HUDEP-2 (cell line): ENCODE measurements at regions not wholly inside any gene's neighbourhood (a gene's known extent, or its start where the extent isn't known, plus 50 kb on each side); places are given as distances from the start of the nearest gene placed in this dataset.
"Not testable (repeated sequence)": the region's sequence is repeated elsewhere in the genome, so short reads cannot be mapped to it uniquely, and the experiment has no call there.

Experiments
- DNase-seq, 76 experiments: peaks; one replicate each; lab custom pipeline; 2025; ENCODE audit not compliant: unreplicated experiment in 76 of 76; lab: John Stamatoyannopoulos, UW

- DNase-seq = not testable (repeated sequence)
These were observed 69.8 kb upstream of the MYRIP start for GRCh38 chr3:39739658-39740057.

GRCh38 chr3:39744746-39745145, 64.7 kb upstream of the MYRIP start:
- no peak for DNase-seq

- no peak for DNase-seq
These were observed 61.4 kb upstream of the MYRIP start for GRCh38 chr3:39748002-39748401.

DNA sequence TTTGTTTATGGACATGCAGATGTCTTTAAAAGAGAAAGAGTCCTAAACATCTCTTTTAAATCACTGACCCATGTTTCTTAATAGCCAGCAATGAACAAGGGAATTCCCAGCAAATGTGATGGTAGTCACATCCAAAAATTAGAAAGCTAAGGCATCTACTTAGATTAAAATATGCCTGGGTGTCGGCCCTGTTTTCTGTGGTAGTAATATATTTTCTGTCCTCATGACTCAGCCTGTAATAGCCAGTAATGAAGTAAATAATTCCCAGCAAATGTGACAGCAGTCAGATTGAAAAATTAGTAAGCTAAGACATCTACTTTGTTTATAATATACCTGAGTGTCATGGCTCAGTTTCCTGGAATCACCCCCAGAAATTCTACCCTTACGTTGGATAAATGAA, 60.6 kb upstream of the MYRIP start:
- DNase-seq = no peak

GRCh38 chr3:39750712-39751111, 58.7 kb upstream of the MYRIP start:
- peak in 4 of 76 experiments; percentile 5 to 30 (median 11) for DNase-seq

- no peak for DNase-seq
These were observed 58.1 kb upstream of the MYRIP start for GRCh38 chr3:39751286-39751685.

DNA sequence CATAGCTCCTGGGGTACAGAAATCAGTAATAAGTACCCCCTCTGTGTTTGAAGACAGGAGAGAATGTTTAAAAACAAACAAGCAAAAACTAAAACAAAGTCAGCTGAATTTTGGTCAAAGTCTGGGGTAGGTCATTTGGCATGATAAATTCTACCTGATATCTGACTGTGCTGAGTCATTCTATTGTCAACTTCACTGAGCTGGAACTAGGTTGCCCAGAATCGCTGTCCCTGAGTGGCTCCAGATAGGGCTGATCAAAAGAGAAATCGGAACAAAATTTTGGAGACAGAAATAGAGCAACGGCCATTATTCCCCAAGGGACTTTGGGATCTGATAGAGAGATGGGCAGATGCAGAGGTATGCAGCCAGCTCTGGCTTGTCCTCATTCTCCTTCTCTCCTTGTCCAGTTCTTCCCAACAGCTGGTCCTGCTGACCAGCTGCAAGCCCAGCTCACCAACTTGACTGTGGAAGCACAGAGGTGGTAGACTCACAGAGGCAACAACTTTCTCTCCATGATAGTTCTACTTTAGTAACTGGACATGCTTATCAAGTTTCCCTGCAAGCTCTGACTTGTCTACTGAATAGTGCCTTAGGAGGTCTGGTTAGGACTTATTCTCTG, 57.3 kb upstream of the MYRIP start:
- no peak for DNase-seq

- no peak for DNase-seq
These were observed 56.7 kb upstream of the MYRIP start for GRCh38 chr3:39752751-39753150.

- DNase-seq = no peak
These were observed 56.0 kb upstream of the MYRIP start for GRCh38 chr3:39753391-39753790.

DNA sequence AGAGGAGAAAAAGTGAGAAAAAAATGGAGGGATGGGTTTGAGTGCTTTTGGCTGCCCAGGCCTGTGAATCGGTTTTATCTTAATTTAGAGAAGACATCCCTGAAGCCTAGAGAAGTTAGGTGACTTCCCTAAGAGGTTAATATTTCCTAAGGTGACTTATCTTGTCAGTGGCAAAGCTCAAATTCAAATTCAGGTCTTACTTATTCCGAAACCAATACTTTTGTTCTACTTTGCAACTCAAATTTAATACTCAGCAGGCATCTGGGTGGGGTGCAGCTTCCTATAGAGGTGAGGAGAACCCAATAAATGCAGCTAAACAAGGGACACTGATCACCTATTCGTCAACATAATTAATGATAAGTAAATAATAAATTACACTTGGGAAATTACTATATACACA, 54.9 kb upstream of the MYRIP start:
- no peak for DNase-seq

GRCh38 chr3:39755100-39755499, 54.3 kb upstream of the MYRIP start:
- no peak for DNase-seq

DNA sequence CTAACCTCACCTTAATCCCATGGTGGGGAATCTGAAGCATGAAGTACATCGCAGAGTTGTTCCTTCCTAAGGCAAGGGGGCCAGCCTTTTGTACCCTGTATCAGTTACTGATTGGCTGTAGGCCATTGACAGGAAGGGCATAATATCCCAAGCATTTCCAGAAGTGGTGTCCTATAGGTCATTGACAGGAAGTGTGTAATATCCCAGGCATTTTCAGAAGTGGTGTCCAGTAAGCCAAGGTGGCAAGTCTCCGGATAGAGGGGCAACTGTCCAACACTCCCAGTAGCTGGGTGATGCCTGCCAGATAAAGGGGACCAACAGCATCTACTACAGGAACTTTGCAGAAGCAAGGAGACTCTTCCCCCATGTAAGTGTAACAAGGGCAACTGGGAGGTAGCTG, 52.1 kb upstream of the MYRIP start:
- DNase-seq = no peak
